ENCODE measurements at regions not wholly inside any gene's neighbourhood (a gene's known extent, or its start where the extent isn't known, plus 50 kb on each side); places are given as distances from the start of the nearest gene placed in this dataset.

- no peak overlapping the region for H3K4me3 ChIP-seq (ENCODE audit: low read depth, low read length)
- TF ChIP-seq CTCF (IDR thresholded peaks at IDR 0.05; ENCODE audit: low read depth, low read length, missing control alignments): no peak
- no peak for DNase-seq (ENCODE audit: low read depth)
Measured at GRCh38 chr15:91484141-91484540, 369.4 kb upstream of the SLCO3A1 start.

GRCh38 chr15:91488452-91488851 is 365.1 kb upstream of the SLCO3A1 start:
- DNase-seq (ENCODE audit: low read depth): no peak
- no peak for TF ChIP-seq CTCF (IDR thresholded peaks at IDR 0.05; ENCODE audit: low read depth, low read length, missing control alignments)
- H3K4me3 ChIP-seq (ENCODE audit: low read depth, low read length): no peak overlapping the region

GRCh38 chr15:91490211-91490610 is 363.3 kb upstream of the SLCO3A1 start:
- TF ChIP-seq CTCF (IDR thresholded peaks at IDR 0.05; ENCODE audit: low read depth, low read length, missing control alignments): no peak
- no peak for DNase-seq (ENCODE audit: low read depth)
- no peak overlapping the region for H3K4me3 ChIP-seq (ENCODE audit: low read depth, low read length)

DNA sequence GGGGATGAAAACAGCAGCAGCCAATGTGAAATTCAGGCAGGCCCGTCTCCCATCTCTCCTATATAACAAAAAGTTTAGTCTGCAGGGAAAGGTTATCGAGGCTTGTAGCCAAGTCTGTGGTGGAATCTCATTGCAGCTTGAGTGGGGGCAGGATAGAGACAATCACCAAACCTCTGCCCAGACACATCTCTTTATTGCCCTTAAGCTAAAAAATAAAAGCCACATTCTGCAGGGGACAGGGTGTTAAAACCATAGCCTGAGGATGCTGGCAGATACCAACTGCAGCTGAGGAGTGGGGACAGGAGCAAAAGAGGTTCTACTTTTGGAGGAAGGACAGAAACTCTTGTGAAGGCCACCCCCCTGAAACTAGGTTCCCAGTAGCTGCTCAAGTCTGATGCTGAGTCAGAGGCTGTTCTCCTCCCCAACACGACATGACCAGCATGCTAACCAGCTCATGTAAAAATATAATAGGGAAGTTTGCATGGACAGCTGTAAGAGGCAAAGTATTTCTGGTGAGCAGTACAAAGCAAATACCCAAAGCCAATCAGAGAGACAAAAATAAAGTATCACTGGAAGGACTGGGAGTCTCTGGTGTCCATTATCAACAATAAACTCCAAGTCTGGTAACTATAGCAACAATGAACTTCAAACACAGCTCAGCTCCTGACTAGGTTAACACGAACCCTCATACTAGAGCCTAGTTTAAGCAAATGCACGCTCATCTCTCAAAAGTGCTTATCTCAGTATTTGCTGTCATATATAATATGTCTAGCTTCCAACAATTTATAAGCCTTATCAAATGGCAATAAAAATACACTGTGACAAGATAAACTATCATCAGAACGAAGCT is 362.2 kb upstream of the SLCO3A1 start:
- no peak for DNase-seq (ENCODE audit: low read depth)
- H3K4me3 ChIP-seq (ENCODE audit: low read depth, low read length): no peak overlapping the region
- no peak for TF ChIP-seq CTCF (IDR thresholded peaks at IDR 0.05; ENCODE audit: low read depth, low read length, missing control alignments)

GRCh38 chr15:91496754-91497691 is 356.5 kb upstream of the SLCO3A1 start:
- TF ChIP-seq CTCF (IDR thresholded peaks at IDR 0.05; ENCODE audit: low read depth, low read length, missing control alignments): no peak
- H3K4me3 ChIP-seq (ENCODE audit: low read depth, low read length): no peak overlapping the region
- no peak for DNase-seq (ENCODE audit: low read depth)

- TF ChIP-seq CTCF (IDR thresholded peaks at IDR 0.05; ENCODE audit: low read depth, low read length, missing control alignments): no peak
- no peak for DNase-seq (ENCODE audit: low read depth)
- H3K4me3 ChIP-seq (ENCODE audit: low read depth, low read length): no peak overlapping the region
Measured at GRCh38 chr15:91498046-91498748, 355.3 kb upstream of the SLCO3A1 start.

All from GM12864 (cell line).